GM18867 (cell line): ENCODE measurements at regions not wholly inside any gene's neighbourhood (a gene's known extent, or its start where the extent isn't known, plus 50 kb on each side); places are given as distances from the start of the nearest gene placed in this dataset.

Experiments used
- ATAC-seq: cut with Tn5 transposase; IDR thresholded peaks from one replicate; pipeline ENCODE4 v1.9.1; 2021; ENCODE audit warnings: mild to moderate bottlenecking, moderate library complexity; ENCODE audit not compliant: unreplicated experiment

DNA sequence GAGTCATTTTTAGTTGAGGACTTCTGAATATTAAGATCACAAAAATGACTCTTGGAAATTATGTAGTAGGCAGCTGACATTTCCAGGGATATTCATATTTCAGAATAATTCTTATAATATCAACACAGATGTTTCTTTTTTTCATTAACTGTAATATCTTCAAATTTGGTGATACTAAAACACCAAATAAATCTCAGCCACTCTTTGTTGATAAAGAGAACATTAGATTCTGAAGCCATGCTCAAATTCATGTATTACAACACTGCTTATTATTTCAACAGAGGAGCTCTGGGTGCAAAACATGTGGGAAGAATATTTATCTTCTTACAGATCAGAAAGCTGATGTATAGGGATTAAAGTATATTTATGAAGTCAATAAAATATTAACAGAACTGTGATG, 355.4 kb downstream of the CRPPA start:
- ATAC-seq: no peak

GRCh38 chr7:16063716-16064675, 357.3 kb downstream of the CRPPA start:
- ATAC-seq: no peak

DNA sequence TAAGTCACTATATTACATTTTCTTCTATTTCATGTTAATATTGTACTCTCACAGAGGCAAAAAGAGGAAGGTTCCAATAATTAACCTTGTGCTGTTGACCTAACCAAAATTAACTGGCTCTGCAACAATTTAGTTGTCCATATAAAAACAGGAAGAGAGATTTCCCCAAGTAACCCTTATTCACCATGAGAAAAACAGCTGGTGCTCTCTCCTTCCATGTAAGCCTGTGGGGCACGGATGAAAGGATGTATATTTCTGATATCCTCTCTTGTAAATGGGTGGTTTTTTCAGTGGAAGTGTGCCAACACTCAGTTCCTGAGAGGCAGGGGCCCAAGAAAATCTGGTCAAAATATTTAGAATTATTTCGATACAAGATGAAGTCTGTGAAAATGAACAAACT, 358.1 kb downstream of the CRPPA start:
- no peak for ATAC-seq

- ATAC-seq: no peak
Measured at GRCh38 chr7:16062269-16062668, 359.1 kb downstream of the CRPPA start.

GRCh38 chr7:16061630-16062029, 359.7 kb downstream of the CRPPA start:
- ATAC-seq: no peak

- ATAC-seq: no peak
Measured at GRCh38 chr7:16061011-16061410, 360.3 kb downstream of the CRPPA start.

DNA sequence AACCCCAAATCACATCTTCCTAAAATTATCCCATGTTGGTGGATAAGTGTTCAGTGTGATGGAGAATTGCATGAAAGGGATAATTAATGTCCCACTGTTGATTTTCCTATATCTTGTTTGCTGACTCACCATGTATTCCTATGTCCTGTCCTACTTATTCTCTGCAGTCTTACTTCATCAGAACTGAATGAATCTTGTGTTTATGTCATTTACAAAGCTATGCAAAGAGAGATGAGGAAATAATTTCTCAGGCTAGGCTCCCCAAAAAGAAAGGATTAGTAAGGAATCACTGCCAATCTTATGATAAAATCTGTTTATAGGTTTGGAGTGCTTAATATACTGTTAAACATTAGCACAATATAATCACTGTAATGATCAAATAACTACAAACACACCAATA, 360.8 kb downstream of the CRPPA start:
- ATAC-seq: no peak

DNA sequence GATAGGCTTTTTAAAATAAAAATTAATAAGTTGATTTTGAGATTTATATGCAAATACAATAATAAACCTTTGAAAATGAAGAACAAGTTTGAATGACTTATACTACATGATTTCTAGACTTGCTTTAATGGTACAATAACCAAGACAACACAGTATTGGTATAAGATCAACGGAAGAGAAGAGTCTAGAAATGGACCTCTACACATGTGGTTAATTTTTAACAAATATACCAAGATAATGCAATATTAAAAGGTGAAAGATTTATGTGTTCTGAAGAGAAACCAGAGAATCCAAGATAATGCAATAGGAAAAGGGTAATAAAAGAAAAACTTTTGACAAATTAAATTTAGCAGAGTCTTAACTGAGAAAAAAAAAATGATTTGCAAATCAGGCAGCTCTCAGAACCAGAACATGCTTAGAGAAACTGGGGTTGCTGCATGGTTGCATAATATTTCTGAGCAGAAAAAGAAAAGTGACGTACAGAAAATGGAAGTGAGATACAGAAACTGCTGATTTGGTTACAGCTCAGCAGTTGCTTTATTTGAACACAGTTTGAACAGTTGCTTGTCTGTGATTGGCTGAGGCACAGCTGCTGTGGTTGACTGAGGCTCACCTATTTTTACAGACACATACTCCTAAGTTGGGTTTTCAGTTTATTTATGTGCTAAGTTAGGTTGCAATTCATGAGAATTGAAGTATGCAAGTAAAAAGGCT, 365.9 kb downstream of the CRPPA start:
- peak; percentile 73 for ATAC-seq

DNA sequence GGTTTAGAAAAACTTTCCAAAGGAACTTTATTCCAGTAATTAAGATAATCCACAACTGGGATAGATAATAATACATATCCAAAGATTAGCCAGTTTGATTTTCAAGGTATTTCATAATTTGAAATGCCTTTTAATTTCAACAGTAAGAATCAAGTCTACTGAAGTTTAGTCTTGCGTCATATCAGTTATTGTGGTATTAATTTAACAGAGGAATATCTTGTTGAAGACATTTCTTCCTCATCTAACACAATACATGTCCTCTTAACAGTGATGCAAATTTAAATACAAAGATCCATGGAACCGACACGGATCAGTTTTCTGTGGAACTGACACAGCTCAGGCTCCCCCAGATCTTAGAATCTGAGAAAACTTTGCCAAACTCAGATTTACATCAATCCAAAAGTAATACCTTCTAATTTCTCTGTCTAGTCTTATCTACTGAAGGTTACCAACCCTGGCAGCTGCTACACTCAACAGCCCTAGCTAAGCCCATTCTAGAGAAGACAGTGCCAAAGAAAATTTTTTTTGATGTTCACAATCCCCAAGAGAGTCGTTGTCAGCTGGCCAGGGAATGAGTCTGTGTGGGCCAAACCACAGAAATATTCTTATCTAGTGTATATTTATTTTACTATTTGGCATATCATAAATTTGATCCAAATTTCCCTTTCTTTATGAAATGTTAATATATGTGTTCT, 365.2 kb upstream of the MEOX2 start:
- ATAC-seq: no peak

DNA sequence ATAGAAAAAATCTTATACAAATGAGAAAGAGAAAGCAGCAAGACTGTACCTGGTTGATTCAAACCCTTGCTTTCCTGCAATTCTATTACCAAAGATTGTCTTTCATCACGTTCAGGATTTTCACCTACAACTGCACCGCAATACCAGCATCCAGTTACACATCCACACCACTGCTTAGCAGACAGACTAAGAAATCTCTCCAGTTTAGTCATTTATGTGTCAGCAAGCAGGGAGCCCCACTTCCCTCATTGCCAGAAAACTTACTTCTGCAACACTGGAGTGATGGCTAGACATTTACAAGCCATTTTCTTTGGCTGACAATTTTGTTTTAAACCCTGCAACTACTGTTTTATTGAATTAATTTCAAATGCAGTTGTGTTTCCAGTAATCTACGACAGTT, 359.6 kb upstream of the MEOX2 start:
- ATAC-seq: no peak

DNA sequence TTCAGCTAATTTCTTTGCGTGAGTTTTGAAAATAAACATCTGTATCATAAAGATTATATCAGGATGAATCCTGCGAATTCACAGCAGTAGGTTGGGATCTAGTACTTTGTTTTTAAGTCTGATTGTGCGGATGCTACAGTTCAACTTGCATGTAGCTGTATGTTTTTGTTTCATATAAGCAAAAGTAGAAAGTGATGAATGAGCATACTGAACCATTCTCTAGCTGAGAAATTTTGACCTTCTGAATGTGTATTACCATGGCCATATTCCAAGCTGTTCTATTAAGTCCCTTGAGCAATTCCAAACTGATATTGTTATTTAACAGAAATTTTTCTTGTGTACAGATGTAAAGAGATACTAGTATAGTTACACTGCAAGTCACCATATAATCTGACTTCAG, 358.8 kb upstream of the MEOX2 start:
- no peak for ATAC-seq

- no peak for ATAC-seq
Measured at GRCh38 chr7:16044645-16045044, 358.2 kb upstream of the MEOX2 start.

DNA sequence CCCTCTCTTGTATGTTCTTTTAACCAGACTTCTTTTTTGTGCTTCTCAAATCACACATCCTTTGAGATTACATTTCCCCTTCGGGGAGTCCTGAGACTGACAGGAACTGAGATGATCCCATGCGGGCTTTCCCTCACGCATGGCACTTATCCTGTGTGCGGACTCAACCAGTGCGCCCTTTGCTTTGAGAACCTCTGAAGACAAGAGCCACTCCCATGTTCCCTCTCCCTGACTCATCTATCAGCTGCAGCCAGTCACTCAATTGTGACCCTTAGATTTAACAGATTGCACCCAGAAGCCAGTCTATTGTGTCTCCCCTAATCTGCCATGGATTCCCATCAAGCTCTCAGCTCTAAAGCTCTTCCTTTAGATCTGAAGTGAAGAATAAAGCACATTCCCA, 353.9 kb upstream of the MEOX2 start:
- ATAC-seq: no peak

- ATAC-seq: no peak
Measured at GRCh38 chr7:16038906-16039305, 352.4 kb upstream of the MEOX2 start.

GRCh38 chr7:16035392-16035791, 348.9 kb upstream of the MEOX2 start:
- ATAC-seq: no peak

- ATAC-seq: no peak
Measured at GRCh38 chr7:16034866-16035265, 348.4 kb upstream of the MEOX2 start.

- ATAC-seq: no peak
Measured at GRCh38 chr7:16034353-16034752, 347.9 kb upstream of the MEOX2 start.

GRCh38 chr7:16033233-16033632, 346.8 kb upstream of the MEOX2 start:
- ATAC-seq: no peak

DNA sequence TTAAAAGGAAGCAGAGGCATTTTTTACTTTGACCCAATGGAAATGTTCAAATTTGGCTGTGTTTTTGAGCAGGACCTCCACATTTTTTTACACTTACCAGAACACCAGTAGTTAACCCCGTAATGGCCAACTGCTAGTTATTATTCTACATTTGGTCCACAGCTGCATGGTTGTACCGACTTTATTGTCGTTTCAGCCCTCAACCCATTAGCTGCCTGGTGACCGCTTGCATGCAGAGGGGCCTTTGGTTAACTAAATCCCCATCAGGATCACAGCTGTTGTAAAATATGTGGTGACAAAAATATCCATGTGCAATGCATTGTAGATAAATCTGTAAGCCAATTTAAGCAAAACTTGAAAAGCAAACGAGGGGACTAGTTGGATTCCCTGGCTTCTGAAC, 342.2 kb upstream of the MEOX2 start:
- no peak for ATAC-seq

DNA sequence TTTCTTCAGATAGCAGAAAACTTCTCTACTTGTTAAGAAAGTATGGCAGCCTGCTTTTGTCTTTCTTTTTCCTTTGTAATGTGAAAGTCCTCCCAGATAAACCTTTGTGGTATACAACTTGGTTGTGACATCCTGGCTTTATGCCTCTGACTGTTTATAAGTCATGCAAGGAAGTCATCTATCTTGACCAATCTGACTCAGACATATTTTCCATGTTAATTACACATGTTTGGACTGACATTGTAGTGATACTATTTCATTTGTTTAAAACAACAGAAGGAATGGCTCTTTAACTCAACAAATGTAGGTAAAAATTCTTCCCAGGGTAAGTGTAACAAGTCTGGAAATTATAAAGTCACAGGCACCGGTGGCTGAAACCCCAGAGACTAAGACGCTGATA, 341.6 kb upstream of the MEOX2 start:
- ATAC-seq: no peak

GRCh38 chr7:16027396-16027795, 340.9 kb upstream of the MEOX2 start:
- no peak for ATAC-seq
